ENCODE measurements at regions not wholly inside any gene's neighbourhood (a gene's known extent, or its start where the extent isn't known, plus 50 kb on each side); places are given as distances from the start of the nearest gene placed in this dataset.

- H3K27ac ChIP-seq (ENCODE audit: low read depth, low read length) = no peak overlapping the region
- no peaks in the 10 kb centered on the region for H3K79me2 ChIP-seq (ENCODE audit: control insufficient read depth in 1 of 2, insufficient read depth in 2 of 2, low read length in 2 of 2)
- no peak overlapping the region for H3K56ac ChIP-seq (replicated peaks; ENCODE audit: insufficient read length, low read depth, low read length)
- no peak overlapping the region for H2AK5ac ChIP-seq (ENCODE audit: low read depth, low read length)
- H3K9ac ChIP-seq (replicated peaks in 1 of 4; ENCODE audit: extremely low read depth in 1 of 4, low read depth in 3 of 4, low read length in 3 of 4) = no peak overlapping the region
- no peak overlapping the region for H2BK20ac ChIP-seq (ENCODE audit: low read length)
- DNase-seq (ENCODE audit: low read depth in 1 of 2, low spot score in 2 of 2) = no peak
- no peak overlapping the region for H3K18ac ChIP-seq (ENCODE audit: extremely low read depth, low read length)
- POLR2A ChIA-PET (ENCODE audit: partially characterized antibody) = no interaction called here
- no peak overlapping the region for H2BK12ac ChIP-seq (ENCODE audit: low read depth, low read length)
- peaks cover 0 to 4% of the 10 kb centered on the region in 2 experiments; a peak in 1 of 4 replicates for H3K9me3 ChIP-seq (ENCODE audit: insufficient read depth in 2 of 2, low read depth in 1 of 2, low read length in 1 of 2)
- no peaks in the 10 kb centered on the region for H3K79me1 ChIP-seq (ENCODE audit: low read depth, low read length)
- no peak overlapping the region for H3K4ac ChIP-seq (replicated peaks; ENCODE audit: insufficient read length, low read depth, low read length)
- WGBS, 2 experiments (ENCODE audit: extremely low coverage in 1 of 2, insufficient coverage in 1 of 2, insufficient read length in 1 of 2, insufficient replicate concordance in 2 of 2, low coverage in 1 of 2, low lambda C conversion rate in 2 of 2, missing lambda C conversion rate in 1 of 2) = 89% methylated on average over 6 of the region's 6 CpGs; no CpG with 5 or more reads in 1 of the 2 experiments
- H2BK120ac ChIP-seq (replicated peaks; ENCODE audit: low read depth, low read length) = no peak overlapping the region
- no peaks in the 10 kb centered on the region for H4K20me1 ChIP-seq (replicated peaks in 1 of 2; ENCODE audit: control insufficient read depth in 1 of 2, insufficient read depth in 2 of 2, low read length in 2 of 2)
- CTCF ChIA-PET (ENCODE audit: partially characterized antibody) = interaction anchor here (1.4 to 1.8 kb wide), 4 partner anchors 13 to 84 kb away, joined by 3 to 6 read pairs (median 4); no protein-coding TSS in a partner anchor
- no peaks in the 10 kb centered on the region; the same call in 1 of the 2 replicates for H3K23me2 ChIP-seq (ENCODE audit: low read depth, low read length)
- no peak overlapping the region for H4K91ac ChIP-seq (replicated peaks; ENCODE audit: insufficient read length, low read length)
- H3K14ac ChIP-seq (ENCODE audit: insufficient read length) = no peak overlapping the region
- H2AFZ ChIP-seq (ENCODE audit: low read length) = no peak overlapping the region
- H2BK5ac ChIP-seq (ENCODE audit: low read depth, low read length) = no peak overlapping the region
- H4K5ac ChIP-seq (ENCODE audit: insufficient read length, low read depth, low read length) = no peak overlapping the region
- no peak for FAIRE-seq
- no peak overlapping the region for H4K8ac ChIP-seq (ENCODE audit: extremely low read depth, insufficient read depth, low read length)
- H3K27me3 ChIP-seq (replicated peaks in 1 of 4; ENCODE audit: control insufficient read depth in 3 of 4, extremely low read depth in 1 of 4, insufficient read depth in 3 of 4, low read length in 3 of 4) = no peaks in the 10 kb centered on the region
- no peak overlapping the region for H3K23ac ChIP-seq (ENCODE audit: insufficient read length)
- H3K4me3 ChIP-seq (ENCODE audit: extremely low read depth in 1 of 4, insufficient read depth in 2 of 4, low read depth in 3 of 4, low read length in 4 of 4) = no peak overlapping the region
- H2BK15ac ChIP-seq (ENCODE audit: low read length) = no peak overlapping the region
- H3K36me3 ChIP-seq (ENCODE audit: control insufficient read depth in 2 of 4, insufficient read depth in 4 of 4, low read length in 3 of 4) = no peaks in the 10 kb centered on the region
- no peaks in the 10 kb centered on the region for H3K4me1 ChIP-seq (replicated peaks in 1 of 4; ENCODE audit: control insufficient read depth in 3 of 4, insufficient read depth in 4 of 4, low read length in 3 of 4)
- no peak overlapping the region for H3K4me2 ChIP-seq (ENCODE audit: insufficient read depth in 1 of 2, low read depth in 2 of 2, low read length in 2 of 2)
- TF ChIP-seq GTF2F1 (IDR thresholded peaks at IDR 0.05; ENCODE audit: borderline replicate concordance, low read depth, low read length) = no peak
- no peak for TF ChIP-seq SIRT6 (IDR thresholded peaks at IDR 0.05; ENCODE audit: low read length)
- no peak for TF ChIP-seq SP1 (IDR thresholded peaks at IDR 0.05; ENCODE audit: low read depth, low read length)
- TF ChIP-seq CTCF (IDR thresholded peaks at IDR 0.05; ENCODE audit: control extremely low read depth in 1 of 3, insufficient read depth in 1 of 3, low read depth in 1 of 3, low read length in 3 of 3) = no peak
- no peak for TF ChIP-seq CHD1 (IDR thresholded peaks at IDR 0.05; ENCODE audit: low read depth, low read length)
- no peak for TF ChIP-seq RAD21 (IDR thresholded peaks at IDR 0.05 in 1 of 2, conservative IDR thresholded peaks at IDR 0.05 in 1 of 2; ENCODE audit: low read depth in 2 of 2, low read length in 2 of 2)
- TF ChIP-seq BRCA1 (IDR thresholded peaks at IDR 0.05; ENCODE audit: low read depth, low read length) = no peak
- TF ChIP-seq EP300 (IDR thresholded peaks at IDR 0.05; ENCODE audit: borderline replicate concordance in 1 of 2, low read depth in 2 of 2, low read length in 2 of 2) = no peak
- TF ChIP-seq SAP30 (IDR thresholded peaks at IDR 0.05; ENCODE audit: insufficient read depth, insufficient replicate concordance, low read length) = no peak
Observed at GRCh38 chr14:54207476-54208462, 189.0 kb upstream of the CDKN3 start.
